ENCODE measurements at regions not wholly inside any gene's neighbourhood (a gene's known extent, or its start where the extent isn't known, plus 50 kb on each side); places are given as distances from the start of the nearest gene placed in this dataset.

GRCh38 chr5:126052120-126052519 is 371.1 kb upstream of the GRAMD2B start:
- TF ChIP-seq MYC (IDR thresholded peaks at IDR 0.05; ENCODE audit: low read depth, low read length) = no peak
- no peak for TF ChIP-seq CTCF (IDR thresholded peaks at IDR 0.05; ENCODE audit: extremely low read depth in 1 of 2, insufficient read depth in 1 of 2, low read depth in 1 of 2, low read length in 2 of 2)

Data from endothelial cell of umbilical vein (primary cell).